Loucy (cell line): ENCODE measurements at regions not wholly inside any gene's neighbourhood (a gene's known extent, or its start where the extent isn't known, plus 50 kb on each side); places are given as distances from the start of the nearest gene placed in this dataset.

ENCODE experiments used
- H2AFZ ChIP-seq: fragments of 200-600 bp; sonication (generic); 2 replicates; pipeline ENCODE4 v1.6.0; 2016; ENCODE audit warnings: antibody characterized with exemption, mild to moderate bottlenecking, low read length, moderate library complexity
- H3F3A ChIP-seq: fragments of 200-600 bp; 2 replicates; pipeline ENCODE4 v1.6.0; 2016; ENCODE audit warnings: antibody characterized with exemption, low read depth, mild to moderate bottlenecking
- H3K27me3 ChIP-seq: fragments of 200-600 bp; sonication (generic); 2 replicates; pipeline ENCODE4 v1.6.1; 2014; ENCODE audit warnings: low read length, mild to moderate bottlenecking; ENCODE audit not compliant: insufficient read depth, poor library complexity, severe bottlenecking
- H3K36me3 ChIP-seq: fragments of 200-600 bp; sonication (generic); 2 replicates; pipeline ENCODE4 v1.6.1; 2016; ENCODE audit warnings: low read length; ENCODE audit not compliant: insufficient read depth
- H3K4me1 ChIP-seq: fragments of 200-600 bp; sonication (generic); 2 replicates; pipeline ENCODE4 v1.5.1; 2014; ENCODE audit warnings: low read length, mild to moderate bottlenecking; ENCODE audit not compliant: insufficient read depth, poor library complexity, severe bottlenecking
- H3K4me2 ChIP-seq: fragments of 200-600 bp; sonication (generic); 2 replicates; pipeline ENCODE4 v1.6.0; 2014; ENCODE audit warnings: antibody characterized with exemption, low read length, low read depth, mild to moderate bottlenecking; ENCODE audit not compliant: poor library complexity, severe bottlenecking
- H3K4me3 ChIP-seq: fragments of 200-600 bp; sonication (generic); 2 replicates; pipeline ENCODE4 v1.5.1; 2014; ENCODE audit warnings: low read length, mild to moderate bottlenecking, mixed read lengths; ENCODE audit not compliant: poor library complexity, severe bottlenecking
- H3K79me2 ChIP-seq: fragments of 200-600 bp; sonication (generic); 2 replicates; pipeline ENCODE4 v1.6.1; 2014; ENCODE audit warnings: low read length; ENCODE audit not compliant: insufficient read depth
- H3K9ac ChIP-seq: fragments of 200-600 bp; sonication (generic); 2 replicates; pipeline ENCODE4 v1.6.0; 2014; ENCODE audit warnings: mild to moderate bottlenecking, low read depth, low read length, moderate library complexity; ENCODE audit not compliant: poor library complexity, severe bottlenecking
- H3K9me2 ChIP-seq: fragments of 200-600 bp; sonication (generic); replicated peaks from 2 replicates; pipeline ENCODE4 v1.6.1; 2016; ENCODE audit warnings: low read depth, low read length, mixed read lengths
- H3K9me3 ChIP-seq: fragments of 200-600 bp; sonication (generic); 2 replicates; pipeline ENCODE4 v1.6.1; 2014; ENCODE audit warnings: mild to moderate bottlenecking, antibody characterized with exemption, low read length, low read depth; ENCODE audit not compliant: insufficient read depth
- H4K20me1 ChIP-seq: fragments of 200-600 bp; sonication (generic); 2 replicates; pipeline ENCODE4 v1.6.0; 2014; ENCODE audit warnings: antibody characterized with exemption, low read length, mild to moderate bottlenecking; ENCODE audit not compliant: insufficient read depth, poor library complexity, severe bottlenecking
- CTCF ChIP-seq: fragments of 200-600 bp; sonication (generic); conservative IDR thresholded peaks from 2 replicates; pipeline ENCODE4 v1.5.1; 2014; ENCODE audit warnings: mild to moderate bottlenecking, antibody characterized with exemption, low read length
- EZH2phosphoT487 ChIP-seq: fragments of 200-600 bp; IDR thresholded peaks from 2 replicates; pipeline ENCODE4 v1.6.1; 2018; ENCODE audit warnings: antibody characterized with exemption, mild to moderate bottlenecking, moderate library complexity, borderline replicate concordance

DNA sequence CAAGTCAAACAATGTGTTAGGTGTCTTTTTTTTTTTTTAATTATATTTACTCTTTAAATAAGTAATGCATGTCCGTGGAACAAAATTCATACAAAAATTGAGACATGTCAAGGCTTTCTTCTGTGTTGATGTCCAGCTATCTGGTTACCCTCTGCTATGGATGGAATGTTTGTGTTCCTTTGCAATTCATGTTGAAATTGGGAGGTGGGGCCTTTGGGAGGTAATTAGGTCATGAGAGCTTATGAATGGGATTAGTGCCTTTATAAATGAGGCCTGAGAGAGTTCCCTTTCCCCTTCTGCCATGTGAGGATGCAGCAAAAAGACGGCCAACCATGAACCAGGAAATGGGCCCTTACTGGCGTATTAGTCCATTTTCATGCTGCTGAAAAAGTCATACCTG is 83.1 kb upstream of the KCNG1 start:
- Histone ChIP-seq H3K9me3 (no peaks in the 10 kb centered on the region), H3K4me2 (no peak overlapping the region), H3F3A (no peaks in the 10 kb centered on the region), H3K79me2 (no peaks in the 10 kb centered on the region), H3K9ac (no peak overlapping the region), H3K9me2 (no peaks in the 10 kb centered on the region), H3K4me1 (no peaks in the 10 kb centered on the region), H2AFZ (no peak overlapping the region), H4K20me1 (no peaks in the 10 kb centered on the region), H3K4me3 (no peak overlapping the region), H3K27me3 (no peaks in the 10 kb centered on the region), H3K36me3 (no peaks in the 10 kb centered on the region)
- no peak for TF ChIP-seq EZH2phosphoT487
- no peak for TF ChIP-seq CTCF

GRCh38 chr20:51104960-51105920 is 82.3 kb upstream of the KCNG1 start:
- Histone ChIP-seq H3K4me3 (no peak overlapping the region), H3K9me3 (no peaks in the 10 kb centered on the region), H2AFZ (no peak overlapping the region), H4K20me1 (no peaks in the 10 kb centered on the region), H3F3A (no peaks in the 10 kb centered on the region), H3K36me3 (no peaks in the 10 kb centered on the region), H3K79me2 (no peaks in the 10 kb centered on the region), H3K27me3 (no peaks in the 10 kb centered on the region), H3K4me2 (no peak overlapping the region), H3K9me2 (no peaks in the 10 kb centered on the region), H3K9ac (no peak overlapping the region), H3K4me1 (no peaks in the 10 kb centered on the region)
- TF ChIP-seq CTCF (no peak), EZH2phosphoT487 (no peak)

DNA sequence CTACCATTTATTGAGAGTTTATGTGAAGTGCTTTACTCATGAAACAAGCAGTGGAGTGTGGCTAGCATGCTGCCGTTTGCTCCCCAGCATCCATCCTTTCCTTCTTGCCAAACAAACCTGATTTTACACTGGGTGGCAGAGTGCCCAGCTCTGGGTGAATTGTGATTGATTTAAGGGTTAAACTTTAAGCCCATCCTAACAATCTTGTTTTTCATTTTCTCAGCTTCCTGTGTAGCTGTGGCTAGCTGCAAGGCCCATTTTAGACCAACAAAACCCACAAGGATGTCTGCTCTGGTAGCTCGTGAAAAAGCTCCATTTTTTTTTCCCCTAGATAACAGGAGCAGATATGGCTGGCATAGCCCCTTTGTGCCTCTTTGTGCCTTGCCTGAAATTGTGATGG is 77.7 kb upstream of the KCNG1 start:
- no peaks in the 10 kb centered on the region for H3K27me3 ChIP-seq

More for the DNA sequence above, 77.7 kb upstream of the KCNG1 start:
- no peaks in the 10 kb centered on the region for H3K36me3 ChIP-seq
- H3K9ac ChIP-seq = no peak overlapping the region
- no peaks in the 10 kb centered on the region for H3K9me2 ChIP-seq
- H3K4me3 ChIP-seq = no peak overlapping the region
- no peak overlapping the region for H3K4me2 ChIP-seq
- H3F3A ChIP-seq = no peaks in the 10 kb centered on the region
- H2AFZ ChIP-seq = no peak overlapping the region
- no peaks in the 10 kb centered on the region for H3K79me2 ChIP-seq
- no peak for TF ChIP-seq EZH2phosphoT487
- no peak for TF ChIP-seq CTCF
- H3K9me3 ChIP-seq = no peaks in the 10 kb centered on the region
- no peaks in the 10 kb centered on the region for H3K4me1 ChIP-seq
- H4K20me1 ChIP-seq = no peaks in the 10 kb centered on the region
